ENCODE measurements at regions not wholly inside any gene's neighbourhood (a gene's known extent, or its start where the extent isn't known, plus 50 kb on each side); places are given as distances from the start of the nearest gene placed in this dataset.

DNA sequence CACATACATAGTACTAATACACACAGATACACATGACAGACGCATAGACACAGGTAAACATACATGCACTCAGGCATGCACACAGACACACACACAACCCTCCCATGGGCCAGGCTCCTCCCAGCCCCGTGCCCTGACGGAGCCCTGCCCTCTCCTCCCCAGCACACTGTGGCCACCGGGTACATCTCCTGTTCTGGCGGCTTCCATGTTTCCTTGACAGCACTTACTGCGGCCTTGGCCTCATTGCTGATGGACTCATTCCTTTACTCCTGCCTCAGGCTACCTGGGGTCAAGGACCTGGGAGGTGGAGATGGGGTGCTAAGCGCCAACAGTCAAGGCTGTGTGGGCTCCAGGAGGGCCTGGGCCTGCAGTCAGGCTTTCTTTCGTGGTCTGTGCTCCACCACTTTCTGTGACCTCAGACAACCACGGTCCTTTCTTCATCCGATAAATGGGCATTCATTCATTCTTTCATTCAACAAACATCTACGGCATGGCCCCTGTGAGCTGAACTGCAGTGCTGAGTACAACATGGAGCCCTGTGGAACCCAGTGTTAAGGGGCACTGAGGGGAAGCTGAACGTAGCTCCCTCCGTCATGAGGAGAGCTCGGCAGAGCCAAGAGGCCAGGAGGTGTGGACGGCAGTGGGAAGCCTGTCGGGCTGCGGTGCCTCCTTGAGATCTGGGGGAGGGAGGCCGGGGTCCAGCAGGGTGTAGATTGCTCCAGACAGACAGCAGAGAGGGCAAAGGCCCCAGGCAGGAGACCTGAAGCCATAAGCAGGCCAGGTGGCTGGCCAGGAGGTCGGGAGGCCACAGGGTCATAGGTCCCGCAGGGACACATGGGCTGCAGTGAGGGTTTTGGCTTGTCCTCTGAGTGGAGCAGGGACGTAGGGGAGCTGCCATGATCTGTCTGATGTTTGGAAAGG, 190.4 kb upstream of the HDAC4 start:
- Mint-ChIP-seq H3K4me3 (ENCODE audit: unreplicated experiment) (no peak overlapping the region), H3K27me3 (ENCODE audit: low read depth) (peaks cover 5% of the 10 kb centered on the region), H3K36me3 (ENCODE audit: low read depth) (no peaks in the 10 kb centered on the region), H3K9me3 (ENCODE audit: low read depth) (peaks cover 11% of the 10 kb centered on the region), H3K4me1 (ENCODE audit: low read depth) (no peaks in the 10 kb centered on the region), H3K27ac (ENCODE audit: unreplicated experiment) (no peak overlapping the region)
- DNase-seq (ENCODE audit: low spot score): peak; percentile 68
- TF ChIP-seq, protein P1, sequence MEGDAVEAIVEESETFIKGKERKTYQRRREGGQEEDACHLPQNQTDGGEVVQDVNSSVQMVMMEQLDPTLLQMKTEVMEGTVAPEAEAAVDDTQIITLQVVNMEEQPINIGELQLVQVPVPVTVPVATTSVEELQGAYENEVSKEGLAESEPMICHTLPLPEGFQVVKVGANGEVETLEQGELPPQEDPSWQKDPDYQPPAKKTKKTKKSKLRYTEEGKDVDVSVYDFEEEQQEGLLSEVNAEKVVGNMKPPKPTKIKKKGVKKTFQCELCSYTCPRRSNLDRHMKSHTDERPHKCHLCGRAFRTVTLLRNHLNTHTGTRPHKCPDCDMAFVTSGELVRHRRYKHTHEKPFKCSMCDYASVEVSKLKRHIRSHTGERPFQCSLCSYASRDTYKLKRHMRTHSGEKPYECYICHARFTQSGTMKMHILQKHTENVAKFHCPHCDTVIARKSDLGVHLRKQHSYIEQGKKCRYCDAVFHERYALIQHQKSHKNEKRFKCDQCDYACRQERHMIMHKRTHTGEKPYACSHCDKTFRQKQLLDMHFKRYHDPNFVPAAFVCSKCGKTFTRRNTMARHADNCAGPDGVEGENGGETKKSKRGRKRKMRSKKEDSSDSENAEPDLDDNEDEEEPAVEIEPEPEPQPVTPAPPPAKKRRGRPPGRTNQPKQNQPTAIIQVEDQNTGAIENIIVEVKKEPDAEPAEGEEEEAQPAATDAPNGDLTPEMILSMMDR (IDR thresholded peaks at IDR 0.05): no peak

DNA sequence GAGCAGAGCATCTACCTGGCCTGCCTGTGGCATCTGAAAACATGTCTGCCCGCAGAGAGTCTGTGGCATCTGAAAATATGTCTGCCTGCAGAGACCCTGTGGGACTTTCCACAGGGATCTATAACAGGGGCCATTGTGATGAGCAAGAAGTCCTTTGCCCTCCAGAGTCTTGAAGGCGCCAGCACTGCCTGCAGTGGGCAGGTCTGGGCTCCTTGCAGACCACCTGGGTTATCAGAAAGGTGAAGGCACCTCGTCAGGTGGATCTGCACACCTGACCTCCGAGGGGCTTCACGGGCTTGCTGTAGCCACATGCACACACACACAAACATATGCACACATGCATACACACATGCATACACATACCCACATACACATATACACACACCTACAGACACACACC, 189.5 kb upstream of the HDAC4 start:
- Mint-ChIP-seq H3K4me3 (ENCODE audit: unreplicated experiment) (no peak overlapping the region), H3K4me1 (ENCODE audit: low read depth) (no peaks in the 10 kb centered on the region)

DNA sequence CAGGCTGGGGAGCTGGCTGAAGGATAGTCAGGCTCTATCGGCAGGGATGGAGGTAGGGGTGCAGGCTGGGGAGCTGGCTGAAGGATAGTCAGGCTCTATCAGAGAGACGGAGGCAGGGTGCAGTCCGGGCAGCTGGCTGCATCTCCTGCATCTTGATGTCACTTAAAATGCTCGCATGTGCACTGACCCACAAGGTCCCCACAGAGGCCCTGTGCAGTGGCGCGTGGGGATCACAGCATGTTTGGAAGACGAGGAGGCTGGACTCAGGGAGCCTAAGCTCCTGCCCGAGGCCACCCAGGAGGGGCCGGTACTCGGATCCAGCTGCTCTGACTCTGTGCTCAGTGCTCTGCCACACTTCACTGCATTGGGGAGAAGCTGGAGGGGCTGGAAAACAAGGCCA, 189.0 kb upstream of the HDAC4 start:
- DNase-seq (ENCODE audit: low spot score): peak; percentile 52
- Mint-ChIP-seq H3K4me3 (ENCODE audit: unreplicated experiment) (no peak overlapping the region), H3K4me1 (ENCODE audit: low read depth) (no peaks in the 10 kb centered on the region), H3K36me3 (ENCODE audit: low read depth) (no peaks in the 10 kb centered on the region), H3K9me3 (ENCODE audit: low read depth) (peaks cover 11% of the 10 kb centered on the region), H3K27me3 (ENCODE audit: low read depth) (peaks cover 5% of the 10 kb centered on the region), H3K27ac (ENCODE audit: unreplicated experiment) (no peak overlapping the region)
- TF ChIP-seq, protein P1 (IDR thresholded peaks at IDR 0.05): no peak

More for the DNA sequence above, 189.5 kb upstream of the HDAC4 start:
- peaks cover 5% of the 10 kb centered on the region for H3K27me3 Mint-ChIP-seq (ENCODE audit: low read depth)
- no peaks in the 10 kb centered on the region for H3K36me3 Mint-ChIP-seq (ENCODE audit: low read depth)
- no peak overlapping the region for H3K27ac Mint-ChIP-seq (ENCODE audit: unreplicated experiment)
- no peak for DNase-seq (ENCODE audit: low spot score)
- TF ChIP-seq, protein P1 (IDR thresholded peaks at IDR 0.05): no peak
- H3K9me3 Mint-ChIP-seq (ENCODE audit: low read depth): peaks cover 11% of the 10 kb centered on the region

DNA sequence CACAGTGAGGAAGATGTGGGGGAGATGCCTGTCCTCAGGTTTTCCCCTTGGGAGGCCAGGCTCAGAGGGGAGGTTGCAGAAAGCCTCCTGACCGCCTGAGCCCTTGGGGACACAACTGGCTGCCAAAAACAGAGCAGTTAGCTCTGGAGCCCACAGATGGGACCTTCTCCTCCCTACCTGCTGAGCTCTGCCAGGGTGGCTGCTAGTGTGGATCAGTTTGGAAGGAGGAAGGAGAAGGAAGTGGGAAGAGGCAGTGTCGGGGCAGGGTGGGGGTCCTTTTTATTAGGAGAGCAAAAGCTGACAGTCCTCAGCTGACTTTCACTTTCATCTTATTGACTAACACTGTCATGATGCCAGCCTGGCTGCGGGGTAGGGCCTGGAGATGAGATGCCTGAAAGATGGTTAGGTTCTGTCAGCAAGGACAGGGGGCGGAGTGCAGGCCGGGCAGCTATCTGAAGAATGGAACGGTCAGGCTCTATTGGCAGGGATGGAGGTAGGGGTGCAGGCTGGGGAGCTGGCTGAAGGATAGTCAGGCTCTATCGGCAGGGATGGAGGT, 188.5 kb upstream of the HDAC4 start:
- peaks cover 11% of the 10 kb centered on the region for H3K9me3 Mint-ChIP-seq (ENCODE audit: low read depth)
- H3K27ac Mint-ChIP-seq (ENCODE audit: unreplicated experiment): no peak overlapping the region
- peak; percentile 73 for DNase-seq (ENCODE audit: low spot score)
- no peaks in the 10 kb centered on the region for H3K36me3 Mint-ChIP-seq (ENCODE audit: low read depth)
- H3K4me1 Mint-ChIP-seq (ENCODE audit: low read depth): no peaks in the 10 kb centered on the region
- H3K4me3 Mint-ChIP-seq (ENCODE audit: unreplicated experiment): no peak overlapping the region
- peaks cover 9% of the 10 kb centered on the region for H3K27me3 Mint-ChIP-seq (ENCODE audit: low read depth)
- TF ChIP-seq, protein P1 (IDR thresholded peaks at IDR 0.05): no peak

DNA sequence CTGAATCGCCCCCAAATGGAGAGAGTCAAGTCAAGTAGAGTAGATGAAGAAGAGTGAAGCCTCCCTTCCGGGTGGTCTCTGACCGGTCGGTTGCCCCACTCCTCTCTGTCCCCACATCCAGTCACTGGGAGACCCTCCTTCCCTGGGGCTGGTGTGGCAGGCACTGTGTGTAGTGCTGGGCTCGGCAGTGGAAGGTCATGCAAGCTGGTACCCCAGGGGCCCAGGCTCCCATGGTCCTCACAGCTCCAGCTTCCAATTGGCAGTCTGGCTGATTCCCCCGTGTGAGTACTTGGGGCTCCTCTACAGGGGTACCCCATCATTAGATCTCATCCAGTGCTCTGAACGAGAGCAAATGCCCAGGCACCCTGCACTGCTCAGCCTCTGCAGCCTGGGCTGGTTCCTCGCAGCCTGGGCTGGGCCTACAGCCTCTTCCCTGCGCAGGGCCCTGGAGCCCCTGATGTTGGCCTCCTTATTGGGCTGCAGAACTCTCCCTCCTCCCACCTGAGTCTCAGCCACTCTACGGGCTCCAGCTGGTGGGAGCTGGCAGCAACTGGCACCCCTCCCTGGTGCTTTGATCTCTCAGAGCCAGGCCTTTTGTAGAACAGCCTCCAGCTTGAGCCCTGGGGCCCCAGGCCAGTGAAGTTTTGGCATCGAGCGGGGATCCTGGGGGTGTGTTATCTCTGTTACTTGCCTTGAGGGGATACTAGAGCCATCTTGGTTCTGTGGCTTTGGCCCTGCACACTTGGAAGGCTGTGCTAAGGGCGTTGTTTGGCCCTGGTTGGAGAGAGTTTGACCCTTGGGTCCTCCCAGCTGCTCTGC, 187.8 kb upstream of the HDAC4 start:
- Mint-ChIP-seq H3K27me3 (ENCODE audit: low read depth) (peaks cover 9% of the 10 kb centered on the region), H3K36me3 (ENCODE audit: low read depth) (no peaks in the 10 kb centered on the region), H3K4me3 (ENCODE audit: unreplicated experiment) (no peak overlapping the region), H3K9me3 (ENCODE audit: low read depth) (peaks cover 11% of the 10 kb centered on the region), H3K4me1 (ENCODE audit: low read depth) (no peaks in the 10 kb centered on the region), H3K27ac (ENCODE audit: unreplicated experiment) (no peak overlapping the region)
- DNase-seq (ENCODE audit: low spot score): peak; percentile 75
- TF ChIP-seq, protein P1 (IDR thresholded peaks at IDR 0.05): no peak

Measured in chondrocyte (in vitro differentiated cells).